KG1 (cell line): ENCODE measurements at regions not wholly inside any gene's neighbourhood (a gene's known extent, or its start where the extent isn't known, plus 50 kb on each side); places are given as distances from the start of the nearest gene placed in this dataset.

Experiments
- DNase-seq: peaks from one replicate; lab custom pipeline; 2025; lab: John Stamatoyannopoulos, UW

- no peak for DNase-seq
Measured at GRCh38 chr21:17900281-17900989, 81.3 kb upstream of the C21orf91 start.

GRCh38 chr21:17889171-17889570 is 70.0 kb upstream of the C21orf91 start:
- no peak for DNase-seq

- no peak for DNase-seq
Measured at GRCh38 chr21:17869115-17869514, 50.0 kb upstream of the C21orf91 start.
